ENCODE measurements at regions not wholly inside any gene's neighbourhood (a gene's known extent, or its start where the extent isn't known, plus 50 kb on each side); places are given as distances from the start of the nearest gene placed in this dataset.

- Histone ChIP-seq H3K9me3 (ENCODE audit: control insufficient read depth in 4 of 4, insufficient read depth in 3 of 4, low read length in 3 of 4) (peaks cover 0 to 2% (median 0%) of the 10 kb centered on the region in 4 donors), H3K9ac (ENCODE audit: insufficient read depth in 1 of 2, low read length in 2 of 2) (no peak overlapping the region), H3K36me3 (ENCODE audit: control insufficient read depth in 4 of 4, insufficient read depth in 4 of 4, low read length in 4 of 4) (no peaks in the 10 kb centered on the region), H3K4me1 (ENCODE audit: control insufficient read depth in 5 of 5, insufficient read depth in 5 of 5, low read length in 5 of 5) (peaks cover 0 to 1% (median 0%) of the 10 kb centered on the region in 5 donors), H3K27ac (ENCODE audit: low read depth in 1 of 2, low read length in 1 of 2) (no peak overlapping the region), H3K27me3 (ENCODE audit: control insufficient read depth in 3 of 3, insufficient read depth in 3 of 3, low read length in 2 of 3) (no peaks in the 10 kb centered on the region), H3K4me3 (no peak overlapping the region)
- 59 to 77% methylated on average over 3 of the region's 3 CpGs for WGBS, 2 donors
- TF ChIP-seq CTCF (IDR thresholded peaks at IDR 0.05; ENCODE audit: control extremely low read depth, extremely low read depth): no peak
- no peak for ATAC-seq (ENCODE audit: insufficient read depth, low FRiP score)
- DNase-seq: no peak
These were observed 85.3 kb upstream of the OR9Q1 start for GRCh38 chr11:57938351-57938750.

GRCh38 chr11:57940044-57940756 is 83.5 kb upstream of the OR9Q1 start:
- no peak for TF ChIP-seq CTCF (IDR thresholded peaks at IDR 0.05; ENCODE audit: control extremely low read depth, extremely low read depth)

GRCh38 chr11:57941875-57942274 is 81.8 kb upstream of the OR9Q1 start:
- no peak overlapping the region for H3K9ac ChIP-seq (ENCODE audit: insufficient read depth in 1 of 2, low read length in 2 of 2)
- no peak for TF ChIP-seq CTCF (IDR thresholded peaks at IDR 0.05; ENCODE audit: control extremely low read depth, extremely low read depth)
- peaks cover 0 to 4% (median 0%) of the 10 kb centered on the region in 4 donors for H3K9me3 ChIP-seq (ENCODE audit: control insufficient read depth in 4 of 4, insufficient read depth in 3 of 4, low read length in 3 of 4)
- ATAC-seq (ENCODE audit: insufficient read depth, low FRiP score) (no peak), DNase-seq (no peak)
- 84 to 91% methylated on average over 3 of the region's 3 CpGs for WGBS, 2 donors
- H3K27ac ChIP-seq (ENCODE audit: low read depth in 1 of 2, low read length in 1 of 2): no peak overlapping the region
- H3K27me3 ChIP-seq (ENCODE audit: control insufficient read depth in 3 of 3, insufficient read depth in 3 of 3, low read length in 2 of 3): no peaks in the 10 kb centered on the region
- H3K4me1 ChIP-seq (ENCODE audit: control insufficient read depth in 5 of 5, insufficient read depth in 5 of 5, low read length in 5 of 5): peaks cover 0 to 4% (median 0%) of the 10 kb centered on the region in 5 donors
- no peak overlapping the region for H3K4me3 ChIP-seq
- H3K36me3 ChIP-seq (ENCODE audit: control insufficient read depth in 4 of 4, insufficient read depth in 4 of 4, low read length in 4 of 4): no peaks in the 10 kb centered on the region

More at GRCh38 chr11:57940044-57940756, 83.5 kb upstream of the OR9Q1 start:
- Histone ChIP-seq H3K9me3 (ENCODE audit: control insufficient read depth in 4 of 4, insufficient read depth in 3 of 4, low read length in 3 of 4) (peaks cover 0 to 2% (median 0%) of the 10 kb centered on the region in 4 donors), H3K27ac (ENCODE audit: low read depth in 1 of 2, low read length in 1 of 2) (no peak overlapping the region), H3K27me3 (ENCODE audit: control insufficient read depth in 3 of 3, insufficient read depth in 3 of 3, low read length in 2 of 3) (no peaks in the 10 kb centered on the region), H3K9ac (ENCODE audit: insufficient read depth in 1 of 2, low read length in 2 of 2) (no peak overlapping the region), H3K4me1 (ENCODE audit: control insufficient read depth in 5 of 5, insufficient read depth in 5 of 5, low read length in 5 of 5) (peaks cover 0 to 1% (median 0%) of the 10 kb centered on the region in 5 donors), H3K36me3 (ENCODE audit: control insufficient read depth in 4 of 4, insufficient read depth in 4 of 4, low read length in 4 of 4) (no peaks in the 10 kb centered on the region), H3K4me3 (no peak overlapping the region)
- 83% methylated on average over 4 of the region's 4 CpGs for WGBS, 2 donors
- DNase-seq (no peak), ATAC-seq (ENCODE audit: insufficient read depth, low FRiP score) (no peak)
